Lower leg skin (tissue), 4 donors: ENCODE measurements at regions not wholly inside any gene's neighbourhood (a gene's known extent, or its start where the extent isn't known, plus 50 kb on each side); places are given as distances from the start of the nearest gene placed in this dataset.

Experiments used
- DNase-seq, 2 donors: peaks; one replicate each; pipeline ENCODE4 v3.0.0-alpha.2; 2019; ENCODE audit warnings: low spot score in 2 of 2
- H3K4me3 ChIP-seq: fragments of 200-600 bp; sonication (generic); 2 replicates; pipeline ENCODE4 v1.5.1; 2017; ENCODE audit warnings: mild to moderate bottlenecking, low read depth; ENCODE audit not compliant: poor library complexity, severe bottlenecking
- CTCF ChIP-seq, 3 donors: fragments of 450-650 bp; IDR thresholded peaks; one replicate each; pipeline ENCODE4 v1.5.1; 2016; ENCODE audit warnings: antibody characterized with exemption in 3 of 3, mild to moderate bottlenecking in 3 of 3, moderate library complexity in 2 of 3
- POLR2A ChIP-seq, 2 donors: fragments of 450-650 bp; IDR thresholded peaks; one replicate each; pipeline ENCODE4 v1.6.1; 2016 to 2017; ENCODE audit warnings: antibody characterized with exemption in 2 of 2, mild to moderate bottlenecking in 1 of 2, moderate library complexity in 1 of 2
- WGBS, 2 donors: methylation state at CpG; one replicate each; pipeline ENCODE4 v1.1.5; 2018; 5-methylcytosine and 5-hydroxymethylcytosine counted together
- intact Hi-C: fragments of 100-400 bp; cut with DNase I; formaldehyde crosslinking; loops from one replicate; pipeline ENCODE4 v1.15.0; 2023; ENCODE audit warnings: low total_unique reads

- WGBS, 2 donors: 29 to 36% methylated on average over 5 of the region's 5 CpGs
- intact Hi-C loops: no loop called here
- H3K4me3 ChIP-seq: no peak overlapping the region
- no peak for TF ChIP-seq POLR2A (IDR thresholded peaks at IDR 0.05)
- TF ChIP-seq CTCF (IDR thresholded peaks at IDR 0.05): no peak
- DNase-seq: no peak
These were observed 275.2 kb downstream of the IPMK start for GRCh38 chr10:57992321-57993077.

GRCh38 chr10:57988964-57989363, 278.7 kb downstream of the IPMK start:
- intact Hi-C loops: no loop called here
- no peak overlapping the region for H3K4me3 ChIP-seq
- 64 to 84% methylated on average over 2 of the region's 2 CpGs for WGBS, 2 donors
- TF ChIP-seq CTCF (IDR thresholded peaks at IDR 0.05): no peak
- no peak for TF ChIP-seq POLR2A (IDR thresholded peaks at IDR 0.05)
- DNase-seq: no peak

GRCh38 chr10:57987055-57987721, 280.5 kb downstream of the IPMK start:
- H3K4me3 ChIP-seq: no peak overlapping the region
- intact Hi-C loops: no loop called here
- WGBS, 2 donors: 67 to 73% methylated on average over 6 of the region's 6 CpGs
- DNase-seq: no peak
- TF ChIP-seq POLR2A (IDR thresholded peaks at IDR 0.05) (no peak), CTCF (IDR thresholded peaks at IDR 0.05) (no peak)

GRCh38 chr10:57986422-57986821, 281.3 kb downstream of the IPMK start:
- H3K4me3 ChIP-seq: no peak overlapping the region
- DNase-seq: no peak
- whole genome bisulfite sequencing, 2 donors: 92 to 93% methylated on average over 1 of the region's 1 CpG
- TF ChIP-seq CTCF (IDR thresholded peaks at IDR 0.05) (no peak), POLR2A (IDR thresholded peaks at IDR 0.05) (no peak)
- intact Hi-C loops: no loop called here

- WGBS, 2 donors: 26 to 28% methylated on average over 3 of the region's 3 CpGs
- no peak for TF ChIP-seq CTCF (IDR thresholded peaks at IDR 0.05)
- no peak for TF ChIP-seq POLR2A (IDR thresholded peaks at IDR 0.05)
- DNase-seq: no peak
- intact Hi-C loops: no loop called here
- H3K4me3 ChIP-seq: no peak overlapping the region
These were observed 284.4 kb downstream of the IPMK start for GRCh38 chr10:57983281-57983791.
